Loucy (cell line): ENCODE measurements at regions not wholly inside any gene's neighbourhood (a gene's known extent, or its start where the extent isn't known, plus 50 kb on each side); places are given as distances from the start of the nearest gene placed in this dataset.

Source experiments
- H2AFZ ChIP-seq: fragments of 200-600 bp; sonication (generic); 2 replicates; pipeline ENCODE4 v1.6.0; 2016; ENCODE audit warnings: antibody characterized with exemption, mild to moderate bottlenecking, low read length, moderate library complexity
- H3F3A ChIP-seq: fragments of 200-600 bp; 2 replicates; pipeline ENCODE4 v1.6.0; 2016; ENCODE audit warnings: antibody characterized with exemption, low read depth, mild to moderate bottlenecking
- H3K27me3 ChIP-seq: fragments of 200-600 bp; sonication (generic); 2 replicates; pipeline ENCODE4 v1.6.1; 2014; ENCODE audit warnings: low read length, mild to moderate bottlenecking; ENCODE audit not compliant: insufficient read depth, poor library complexity, severe bottlenecking
- H3K36me3 ChIP-seq: fragments of 200-600 bp; sonication (generic); 2 replicates; pipeline ENCODE4 v1.6.1; 2016; ENCODE audit warnings: low read length; ENCODE audit not compliant: insufficient read depth
- H3K4me1 ChIP-seq: fragments of 200-600 bp; sonication (generic); 2 replicates; pipeline ENCODE4 v1.5.1; 2014; ENCODE audit warnings: low read length, mild to moderate bottlenecking; ENCODE audit not compliant: insufficient read depth, poor library complexity, severe bottlenecking
- H3K4me2 ChIP-seq: fragments of 200-600 bp; sonication (generic); 2 replicates; pipeline ENCODE4 v1.6.0; 2014; ENCODE audit warnings: antibody characterized with exemption, low read length, low read depth, mild to moderate bottlenecking; ENCODE audit not compliant: poor library complexity, severe bottlenecking
- H3K4me3 ChIP-seq: fragments of 200-600 bp; sonication (generic); 2 replicates; pipeline ENCODE4 v1.5.1; 2014; ENCODE audit warnings: low read length, mild to moderate bottlenecking, mixed read lengths; ENCODE audit not compliant: poor library complexity, severe bottlenecking
- H3K79me2 ChIP-seq: fragments of 200-600 bp; sonication (generic); 2 replicates; pipeline ENCODE4 v1.6.1; 2014; ENCODE audit warnings: low read length; ENCODE audit not compliant: insufficient read depth
- H3K9ac ChIP-seq: fragments of 200-600 bp; sonication (generic); 2 replicates; pipeline ENCODE4 v1.6.0; 2014; ENCODE audit warnings: mild to moderate bottlenecking, low read depth, low read length, moderate library complexity; ENCODE audit not compliant: poor library complexity, severe bottlenecking
- H3K9me2 ChIP-seq: fragments of 200-600 bp; sonication (generic); replicated peaks from 2 replicates; pipeline ENCODE4 v1.6.1; 2016; ENCODE audit warnings: low read depth, low read length, mixed read lengths
- H3K9me3 ChIP-seq: fragments of 200-600 bp; sonication (generic); 2 replicates; pipeline ENCODE4 v1.6.1; 2014; ENCODE audit warnings: mild to moderate bottlenecking, antibody characterized with exemption, low read length, low read depth; ENCODE audit not compliant: insufficient read depth
- H4K20me1 ChIP-seq: fragments of 200-600 bp; sonication (generic); 2 replicates; pipeline ENCODE4 v1.6.0; 2014; ENCODE audit warnings: antibody characterized with exemption, low read length, mild to moderate bottlenecking; ENCODE audit not compliant: insufficient read depth, poor library complexity, severe bottlenecking
- EZH2phosphoT487 ChIP-seq: fragments of 200-600 bp; IDR thresholded peaks from 2 replicates; pipeline ENCODE4 v1.6.1; 2018; ENCODE audit warnings: antibody characterized with exemption, mild to moderate bottlenecking, moderate library complexity, borderline replicate concordance
- TF ChIP-seq, protein P1 (sequence below): fragments of 200-600 bp; sonication (generic); conservative IDR thresholded peaks from 2 replicates; pipeline ENCODE4 v1.5.1; 2014; ENCODE audit warnings: mild to moderate bottlenecking, antibody characterized with exemption, low read length

- Histone ChIP-seq H3K79me2 (no peaks in the 10 kb centered on the region), H3K4me1 (no peaks in the 10 kb centered on the region), H3K9ac (no peak overlapping the region), H3K36me3 (no peaks in the 10 kb centered on the region), H3K4me2 (no peak overlapping the region), H4K20me1 (no peaks in the 10 kb centered on the region), H3K9me2 (no peaks in the 10 kb centered on the region), H3K27me3 (no peaks in the 10 kb centered on the region), H2AFZ (no peak overlapping the region), H3F3A (no peaks in the 10 kb centered on the region), H3K4me3 (no peak overlapping the region), H3K9me3 (no peaks in the 10 kb centered on the region)
- TF ChIP-seq EZH2phosphoT487: no peak
- TF ChIP-seq, protein P1, sequence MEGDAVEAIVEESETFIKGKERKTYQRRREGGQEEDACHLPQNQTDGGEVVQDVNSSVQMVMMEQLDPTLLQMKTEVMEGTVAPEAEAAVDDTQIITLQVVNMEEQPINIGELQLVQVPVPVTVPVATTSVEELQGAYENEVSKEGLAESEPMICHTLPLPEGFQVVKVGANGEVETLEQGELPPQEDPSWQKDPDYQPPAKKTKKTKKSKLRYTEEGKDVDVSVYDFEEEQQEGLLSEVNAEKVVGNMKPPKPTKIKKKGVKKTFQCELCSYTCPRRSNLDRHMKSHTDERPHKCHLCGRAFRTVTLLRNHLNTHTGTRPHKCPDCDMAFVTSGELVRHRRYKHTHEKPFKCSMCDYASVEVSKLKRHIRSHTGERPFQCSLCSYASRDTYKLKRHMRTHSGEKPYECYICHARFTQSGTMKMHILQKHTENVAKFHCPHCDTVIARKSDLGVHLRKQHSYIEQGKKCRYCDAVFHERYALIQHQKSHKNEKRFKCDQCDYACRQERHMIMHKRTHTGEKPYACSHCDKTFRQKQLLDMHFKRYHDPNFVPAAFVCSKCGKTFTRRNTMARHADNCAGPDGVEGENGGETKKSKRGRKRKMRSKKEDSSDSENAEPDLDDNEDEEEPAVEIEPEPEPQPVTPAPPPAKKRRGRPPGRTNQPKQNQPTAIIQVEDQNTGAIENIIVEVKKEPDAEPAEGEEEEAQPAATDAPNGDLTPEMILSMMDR: no peak
Measured at GRCh38 chr5:89934069-89934468, 475.5 kb downstream of the CETN3 start.

- no peaks in the 10 kb centered on the region for H3K9me3 ChIP-seq
- no peak overlapping the region for H2AFZ ChIP-seq
- H3K36me3 ChIP-seq: no peaks in the 10 kb centered on the region
- no peak overlapping the region for H3K4me3 ChIP-seq
- no peaks in the 10 kb centered on the region for H3K79me2 ChIP-seq
- no peak overlapping the region for H3K9ac ChIP-seq
- no peak for TF ChIP-seq EZH2phosphoT487
- TF ChIP-seq, protein P1: no peak
- no peaks in the 10 kb centered on the region for H3K4me1 ChIP-seq
- H4K20me1 ChIP-seq: no peaks in the 10 kb centered on the region
- no peak overlapping the region for H3K4me2 ChIP-seq
- no peaks in the 10 kb centered on the region for H3K9me2 ChIP-seq
- no peaks in the 10 kb centered on the region for H3K27me3 ChIP-seq
- no peaks in the 10 kb centered on the region for H3F3A ChIP-seq
Measured at GRCh38 chr5:89932771-89933181, 476.8 kb downstream of the CETN3 start.

- Histone ChIP-seq H3K27me3 (no peaks in the 10 kb centered on the region), H3K79me2 (no peaks in the 10 kb centered on the region), H3K9me2 (no peaks in the 10 kb centered on the region), H3K9ac (no peak overlapping the region), H4K20me1 (no peaks in the 10 kb centered on the region), H3K4me2 (no peak overlapping the region), H3K36me3 (no peaks in the 10 kb centered on the region), H2AFZ (no peak overlapping the region), H3K4me3 (no peak overlapping the region), H3F3A (no peaks in the 10 kb centered on the region), H3K4me1 (no peaks in the 10 kb centered on the region), H3K9me3 (no peaks in the 10 kb centered on the region)
- TF ChIP-seq, protein P1: no peak
- TF ChIP-seq EZH2phosphoT487: no peak
Measured at GRCh38 chr5:89930591-89931392, 478.8 kb downstream of the CETN3 start.
